H9 (cell line): ENCODE measurements at regions not wholly inside any gene's neighbourhood (a gene's known extent, or its start where the extent isn't known, plus 50 kb on each side); places are given as distances from the start of the nearest gene placed in this dataset.

Source experiments
- DNase-seq: peaks from one replicate; pipeline ENCODE4 v3.0.0-alpha.2; 2017
- H2AFZ ChIP-seq: one replicate; pipeline ENCODE4 v1.6.1; 2013; ENCODE audit warnings: mild to moderate bottlenecking, low read length, control low read depth, moderate library complexity
- H2AK5ac ChIP-seq: 2 replicates; pipeline ENCODE4 v1.6.1; 2013; ENCODE audit warnings: low read length, control low read depth, mixed read lengths; ENCODE audit not compliant: insufficient read length
- H2BK120ac ChIP-seq: one replicate; pipeline ENCODE4 v1.6.1; 2013; ENCODE audit warnings: low read depth, mild to moderate bottlenecking, low read length, control low read depth, inconsistent platforms; ENCODE audit not compliant: poor library complexity, severe bottlenecking
- H2BK12ac ChIP-seq: 2 replicates; pipeline ENCODE4 v1.6.1; 2013; ENCODE audit warnings: low read length, control low read depth, mixed read lengths, low read depth; ENCODE audit not compliant: insufficient read length
- H2BK15ac ChIP-seq: 2 replicates; pipeline ENCODE4 v1.6.1; 2013; ENCODE audit warnings: low read depth, low read length, control low read depth
- H2BK20ac ChIP-seq: one replicate; pipeline ENCODE4 v1.6.1; 2013; ENCODE audit warnings: low read depth, mild to moderate bottlenecking, low read length, control low read depth, inconsistent platforms; ENCODE audit not compliant: poor library complexity, severe bottlenecking
- H2BK5ac ChIP-seq: 2 replicates; pipeline ENCODE4 v1.6.1; 2013; ENCODE audit warnings: low read length, control low read depth, mixed read lengths; ENCODE audit not compliant: insufficient read length
- H3K14ac ChIP-seq: 2 replicates; pipeline ENCODE4 v1.6.1; 2013; ENCODE audit warnings: low read length, control low read depth; ENCODE audit not compliant: insufficient read depth
- H3K18ac ChIP-seq: 2 replicates; pipeline ENCODE4 v1.6.1; 2013; ENCODE audit warnings: low read depth, mild to moderate bottlenecking, mixed read lengths, low read length, control low read depth; ENCODE audit not compliant: insufficient read length
- H3K23ac ChIP-seq: 2 replicates; pipeline ENCODE4 v1.6.1; 2013; ENCODE audit warnings: low read length, control low read depth, mixed read lengths, low read depth; ENCODE audit not compliant: insufficient read length
- H3K23me2 ChIP-seq: 2 replicates; pipeline ENCODE4 v1.6.1; 2013; ENCODE audit warnings: low read depth, mild to moderate bottlenecking, mixed read lengths, low read length, control low read depth; ENCODE audit not compliant: insufficient read length, poor library complexity, severe bottlenecking
- H3K27ac ChIP-seq: 2 replicates; pipeline ENCODE4 v1.5.1; 2013; ENCODE audit warnings: low read length, control low read depth, mixed read lengths, low read depth; ENCODE audit not compliant: insufficient read length
- H3K27me3 ChIP-seq: 2 replicates; pipeline ENCODE4 v1.6.1; 2013; ENCODE audit warnings: low read length, control low read depth, inconsistent platforms; ENCODE audit not compliant: insufficient read depth
- H3K4ac ChIP-seq: 2 replicates; pipeline ENCODE4 v1.6.1; 2013; ENCODE audit warnings: low read depth, mild to moderate bottlenecking, control low read depth, inconsistent platforms, low read length, moderate library complexity
- H3K4me1 ChIP-seq: 2 replicates; pipeline ENCODE4 v1.6.1; 2013; ENCODE audit warnings: low read length, control low read depth, inconsistent platforms; ENCODE audit not compliant: insufficient read depth
- H3K4me2 ChIP-seq: 2 replicates; pipeline ENCODE4 v1.6.1; 2013; ENCODE audit warnings: low read length, control low read depth, mixed read lengths; ENCODE audit not compliant: insufficient read length, insufficient read depth
- H3K56ac ChIP-seq: 2 replicates; pipeline ENCODE4 v1.6.1; 2013; ENCODE audit warnings: low read depth, mild to moderate bottlenecking, mixed read lengths, low read length, control low read depth; ENCODE audit not compliant: insufficient read length
- H3K79me1 ChIP-seq: 2 replicates; pipeline ENCODE4 v1.6.1; 2013; ENCODE audit warnings: low read depth, mild to moderate bottlenecking, moderate library complexity, low read length, control low read depth, inconsistent platforms; ENCODE audit not compliant: insufficient read depth, poor library complexity, severe bottlenecking
- H3K79me2 ChIP-seq: 2 replicates; pipeline ENCODE4 v1.6.1; 2013; ENCODE audit warnings: low read length, control low read depth, inconsistent platforms; ENCODE audit not compliant: insufficient read depth
- H3K9ac ChIP-seq: 2 replicates; pipeline ENCODE4 v1.6.1; 2013; ENCODE audit warnings: low read length, control low read depth, mixed read lengths; ENCODE audit not compliant: insufficient read length; ENCODE audit errors: extremely low read depth
- H3K9me3 ChIP-seq: one replicate; pipeline ENCODE4 v1.6.1; 2013; ENCODE audit warnings: low read depth, low read length, inconsistent platforms; ENCODE audit not compliant: control insufficient read depth
- H3T11ph ChIP-seq: one replicate; pipeline ENCODE4 v1.6.1; 2013; ENCODE audit warnings: mild to moderate bottlenecking, low read length, control low read depth, inconsistent platforms
- H4K20me1 ChIP-seq: one replicate; pipeline ENCODE4 v1.6.1; 2013; ENCODE audit not compliant: control insufficient read depth, insufficient read length, insufficient read depth
- H4K5ac ChIP-seq: 2 replicates; pipeline ENCODE4 v1.6.1; 2013; ENCODE audit warnings: low read depth, mild to moderate bottlenecking, mixed read lengths, low read length, control low read depth; ENCODE audit not compliant: insufficient read length
- H4K8ac ChIP-seq: replicated peaks from 2 replicates; pipeline ENCODE4 v1.6.1; 2013; ENCODE audit warnings: low read length, control low read depth, mixed read lengths, low read depth; ENCODE audit not compliant: insufficient read length
- H4K91ac ChIP-seq: 2 replicates; pipeline ENCODE4 v1.6.1; 2013; ENCODE audit warnings: low read depth, mild to moderate bottlenecking, moderate library complexity, mixed read lengths, low read length, control low read depth; ENCODE audit not compliant: insufficient read length
- H3K27ac Mint-ChIP-seq, 3 experiments: 2 replicates in 2 of 3; 3 replicates in 1 of 3; pipeline ENCODE4 v1.8.0; 2020 to 2021; ENCODE audit warnings: mixed read lengths in 3 of 3, mild to moderate bottlenecking in 1 of 3, moderate library complexity in 1 of 3
- H3K27me3 Mint-ChIP-seq: 2 replicates; pipeline ENCODE4 v1.8.0; 2021; ENCODE audit warnings: low read depth, mild to moderate bottlenecking, moderate library complexity, mixed read lengths
- H3K36me3 Mint-ChIP-seq, 3 experiments: 2 replicates in 2 of 3; 3 replicates in 1 of 3; pipeline ENCODE4 v1.8.0; 2020 to 2021; ENCODE audit warnings: low read depth in 3 of 3, mixed read lengths in 3 of 3; ENCODE audit not compliant: insufficient read depth in 1 of 3
- H3K4me1 Mint-ChIP-seq, 2 experiments: 2 replicates each; pipeline ENCODE4 v1.8.0; 2020; ENCODE audit warnings: mixed read lengths in 2 of 2
- H3K4me3 Mint-ChIP-seq, 2 experiments: 2 replicates in 1 of 2; 3 replicates in 1 of 2; pipeline ENCODE4 v1.8.0; 2020 to 2021; ENCODE audit warnings: mild to moderate bottlenecking in 2 of 2, mixed read lengths in 2 of 2, moderate library complexity in 1 of 2
- H3K9me3 Mint-ChIP-seq, 2 experiments: 2 replicates in 1 of 2; 3 replicates in 1 of 2; pipeline ENCODE4 v1.8.0; 2020; ENCODE audit warnings: mild to moderate bottlenecking in 2 of 2, mixed read lengths in 2 of 2, moderate library complexity in 1 of 2
- CTCF ChIP-seq: fragments of 200-600 bp; sonication (generic); conservative IDR thresholded peaks from 3 replicates; pipeline ENCODE4 v1.8.0; 2021; ENCODE audit warnings: antibody characterized with exemption, mild to moderate bottlenecking
- WGBS: extraction: QIAGEN DNeasy Blood & Tissue Kit; methylation state at CpG from one replicate; pipeline ENCODE4 v1.1.7; 2013; ENCODE audit warnings: missing lambda C conversion rate, low lambda C conversion rate, mixed read lengths; ENCODE audit not compliant: insufficient read length; ENCODE audit errors: extremely low coverage; 5-methylcytosine and 5-hydroxymethylcytosine counted together

- H4K91ac ChIP-seq, result no peak overlapping the region
- H2AFZ ChIP-seq, result no peak overlapping the region
- no peak overlapping the region for H3K4ac ChIP-seq
- no peak overlapping the region for H2BK5ac ChIP-seq
- H3T11ph ChIP-seq, result no peak overlapping the region
- H3K9ac ChIP-seq, result no peak overlapping the region
- H3K14ac ChIP-seq, result no peak overlapping the region
- no peaks in the 10 kb centered on the region; the same call in 1 of the 2 replicates for H3K4me1 ChIP-seq
- no peaks in the 10 kb centered on the region for H3K23me2 ChIP-seq
- no peak overlapping the region for H3K23ac ChIP-seq
- no peak overlapping the region for H2AK5ac ChIP-seq
- DNase-seq, result no peak
- no peak overlapping the region for H4K8ac ChIP-seq
- Mint-ChIP-seq H3K9me3 (peaks cover 0 to 3% of the 10 kb centered on the region in 2 experiments; a peak in 4 of 5 replicates), H3K4me1 (peaks cover 32 to 33% of the 10 kb centered on the region in 2 experiments), H3K36me3 (peaks cover 0 to 4% (median 0%) of the 10 kb centered on the region in 3 experiments; a peak in 2 of 7 replicates), H3K4me3 (no peak overlapping the region), H3K27ac (no peak overlapping the region), H3K27me3 (peaks cover 12% of the 10 kb centered on the region)
- no peaks in the 10 kb centered on the region for H4K20me1 ChIP-seq
- H3K79me2 ChIP-seq, result no peaks in the 10 kb centered on the region
- no peaks in the 10 kb centered on the region for H3K79me1 ChIP-seq
- H3K27me3 ChIP-seq, result no peaks in the 10 kb centered on the region
- no CpG with 5 or more reads among the region's 4 CpGs for WGBS
- TF ChIP-seq CTCF, result no peak
- H2BK120ac ChIP-seq, result no peak overlapping the region
- H3K18ac ChIP-seq, result no peak overlapping the region
- H2BK15ac ChIP-seq, result no peak overlapping the region
- no peak overlapping the region for H2BK12ac ChIP-seq
- H3K56ac ChIP-seq, result no peak overlapping the region
- H2BK20ac ChIP-seq, result no peak overlapping the region
- H3K9me3 ChIP-seq, result no peaks in the 10 kb centered on the region
- H4K5ac ChIP-seq, result no peak overlapping the region
- no peak overlapping the region for H3K4me2 ChIP-seq
- H3K27ac ChIP-seq, result no peak overlapping the region
Measured at GRCh38 chr18:76149284-76149683, 345.8 kb downstream of the ZNF516 start.
